H1 (cell line): ENCODE measurements at regions not wholly inside any gene's neighbourhood (a gene's known extent, or its start where the extent isn't known, plus 50 kb on each side); places are given as distances from the start of the nearest gene placed in this dataset.

Experiments used
- JUN ChIP-seq: IDR thresholded peaks from 2 replicates; pipeline ENCODE4 v1.6.1; 2011; ENCODE audit warnings: low read depth, mild to moderate bottlenecking, improper control_type of control experiment, low read length

DNA sequence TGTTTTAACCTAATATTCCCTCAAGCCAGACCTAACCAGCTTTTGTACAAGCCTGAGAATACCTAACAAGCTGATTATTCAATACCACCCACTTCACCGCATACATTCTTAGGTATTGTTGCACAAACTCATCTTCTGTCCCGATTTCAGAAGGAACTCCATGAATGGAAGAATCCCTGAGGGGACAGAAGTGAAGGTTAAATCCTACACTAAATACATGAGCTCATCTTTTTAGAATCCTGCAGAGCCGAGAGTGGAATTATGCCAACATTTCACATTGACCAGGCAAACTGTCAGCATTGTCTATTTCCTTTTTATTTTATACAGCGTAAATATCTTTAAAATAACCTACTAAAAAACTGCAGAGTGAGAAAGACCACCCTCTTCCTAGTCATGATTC is 140.7 kb upstream of the PRICKLE1 start (continued):
- TF ChIP-seq JUN: no peak
